ENCODE measurements at regions not wholly inside any gene's neighbourhood (a gene's known extent, or its start where the extent isn't known, plus 50 kb on each side); places are given as distances from the start of the nearest gene placed in this dataset.

GRCh38 chr2:220241423-220241822 is 614.0 kb downstream of the SLC4A3 start:
- no peak for DNase-seq (ENCODE audit: low read depth)
- TF ChIP-seq, protein P1, sequence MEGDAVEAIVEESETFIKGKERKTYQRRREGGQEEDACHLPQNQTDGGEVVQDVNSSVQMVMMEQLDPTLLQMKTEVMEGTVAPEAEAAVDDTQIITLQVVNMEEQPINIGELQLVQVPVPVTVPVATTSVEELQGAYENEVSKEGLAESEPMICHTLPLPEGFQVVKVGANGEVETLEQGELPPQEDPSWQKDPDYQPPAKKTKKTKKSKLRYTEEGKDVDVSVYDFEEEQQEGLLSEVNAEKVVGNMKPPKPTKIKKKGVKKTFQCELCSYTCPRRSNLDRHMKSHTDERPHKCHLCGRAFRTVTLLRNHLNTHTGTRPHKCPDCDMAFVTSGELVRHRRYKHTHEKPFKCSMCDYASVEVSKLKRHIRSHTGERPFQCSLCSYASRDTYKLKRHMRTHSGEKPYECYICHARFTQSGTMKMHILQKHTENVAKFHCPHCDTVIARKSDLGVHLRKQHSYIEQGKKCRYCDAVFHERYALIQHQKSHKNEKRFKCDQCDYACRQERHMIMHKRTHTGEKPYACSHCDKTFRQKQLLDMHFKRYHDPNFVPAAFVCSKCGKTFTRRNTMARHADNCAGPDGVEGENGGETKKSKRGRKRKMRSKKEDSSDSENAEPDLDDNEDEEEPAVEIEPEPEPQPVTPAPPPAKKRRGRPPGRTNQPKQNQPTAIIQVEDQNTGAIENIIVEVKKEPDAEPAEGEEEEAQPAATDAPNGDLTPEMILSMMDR (IDR thresholded peaks at IDR 0.05; ENCODE audit: low read length, missing control alignments) = no peak
- no peak overlapping the region for H3K4me3 ChIP-seq (replicated peaks; ENCODE audit: low read depth, low read length)

DNA sequence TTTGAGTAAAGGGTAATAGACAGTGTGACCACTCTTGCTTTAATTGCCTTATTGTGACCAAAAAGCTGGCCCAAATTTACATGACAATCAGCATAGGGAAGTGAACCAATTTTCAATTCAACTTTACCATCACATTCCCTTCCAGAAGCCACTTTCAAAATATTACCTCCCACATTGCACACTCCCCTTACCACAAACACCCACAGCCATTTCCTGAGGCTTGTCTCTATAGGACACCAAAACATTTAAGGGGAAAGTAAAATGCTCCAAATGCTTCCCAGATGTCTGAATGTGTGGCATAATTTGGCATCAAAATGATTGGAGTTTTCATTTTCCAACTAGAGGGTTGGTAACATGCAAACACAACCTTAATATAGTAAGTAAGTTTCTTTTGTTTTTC is 616.1 kb downstream of the SLC4A3 start:
- TF ChIP-seq, protein P1 (IDR thresholded peaks at IDR 0.05; ENCODE audit: low read length, missing control alignments) = no peak
- DNase-seq (ENCODE audit: low read depth) = peak; percentile 31

GRCh38 chr2:220246386-220246785 is 619.0 kb downstream of the SLC4A3 start:
- H3K4me3 ChIP-seq (replicated peaks; ENCODE audit: low read depth, low read length) = no peak overlapping the region
- TF ChIP-seq, protein P1 (IDR thresholded peaks at IDR 0.05; ENCODE audit: low read length, missing control alignments) = no peak
- no peak for DNase-seq (ENCODE audit: low read depth)

More for the DNA sequence above, 616.1 kb downstream of the SLC4A3 start:
- H3K4me3 ChIP-seq (replicated peaks; ENCODE audit: low read depth, low read length) = no peak overlapping the region

GRCh38 chr2:220247588-220248350 is 620.3 kb downstream of the SLC4A3 start:
- no peak overlapping the region for H3K4me3 ChIP-seq (replicated peaks; ENCODE audit: low read depth, low read length)
- no peak for DNase-seq (ENCODE audit: low read depth)
- TF ChIP-seq, protein P1 (IDR thresholded peaks at IDR 0.05; ENCODE audit: low read length, missing control alignments) = no peak

GRCh38 chr2:220259662-220260061 is 632.2 kb downstream of the SLC4A3 start:
- no peak overlapping the region for H3K4me3 ChIP-seq (replicated peaks; ENCODE audit: low read depth, low read length)
- TF ChIP-seq, protein P1 (IDR thresholded peaks at IDR 0.05; ENCODE audit: low read length, missing control alignments) = no peak
- DNase-seq (ENCODE audit: low read depth) = no peak

- no peak overlapping the region for H3K4me3 ChIP-seq (replicated peaks; ENCODE audit: low read depth, low read length)
- TF ChIP-seq, protein P1 (IDR thresholded peaks at IDR 0.05; ENCODE audit: low read length, missing control alignments) = no peak
- DNase-seq (ENCODE audit: low read depth) = no peak
These were observed 635.9 kb downstream of the SLC4A3 start for GRCh38 chr2:220263300-220263699.

- TF ChIP-seq, protein P1 (IDR thresholded peaks at IDR 0.05; ENCODE audit: low read length, missing control alignments) = no peak
- DNase-seq (ENCODE audit: low read depth) = no peak
These were observed 641.9 kb downstream of the SLC4A3 start for GRCh38 chr2:220269367-220269766.

More at GRCh38 chr2:220269367-220269766, 641.9 kb downstream of the SLC4A3 start:
- no peak overlapping the region for H3K4me3 ChIP-seq (replicated peaks; ENCODE audit: low read depth, low read length)
